ENCODE measurements at regions not wholly inside any gene's neighbourhood (a gene's known extent, or its start where the extent isn't known, plus 50 kb on each side); places are given as distances from the start of the nearest gene placed in this dataset.

GRCh38 chr2:204380141-204380881, 165.0 kb upstream of the PARD3B start:
- no peak overlapping the region for H3K4me3 ChIP-seq (ENCODE audit: low read depth, low read length)
- TF ChIP-seq CTCF (IDR thresholded peaks at IDR 0.05; ENCODE audit: borderline replicate concordance, insufficient read depth, low read depth, low read length) = no peak

- no peak for TF ChIP-seq CTCF (IDR thresholded peaks at IDR 0.05; ENCODE audit: borderline replicate concordance, insufficient read depth, low read depth, low read length)
- H3K4me3 ChIP-seq (ENCODE audit: low read depth, low read length) = no peak overlapping the region
Observed at GRCh38 chr2:204386668-204387067, 158.6 kb upstream of the PARD3B start.

GRCh38 chr2:204389120-204389519, 156.2 kb upstream of the PARD3B start:
- no peak for TF ChIP-seq CTCF (IDR thresholded peaks at IDR 0.05; ENCODE audit: borderline replicate concordance, insufficient read depth, low read depth, low read length)
- H3K4me3 ChIP-seq (ENCODE audit: low read depth, low read length) = no peak overlapping the region

GRCh38 chr2:204389856-204390255, 155.4 kb upstream of the PARD3B start:
- TF ChIP-seq CTCF (IDR thresholded peaks at IDR 0.05; ENCODE audit: borderline replicate concordance, insufficient read depth, low read depth, low read length) = no peak

GRCh38 chr2:204395539-204395938, 149.7 kb upstream of the PARD3B start:
- H3K4me3 ChIP-seq (ENCODE audit: low read depth, low read length) = no peak overlapping the region
- no peak for TF ChIP-seq CTCF (IDR thresholded peaks at IDR 0.05; ENCODE audit: borderline replicate concordance, insufficient read depth, low read depth, low read length)

More at GRCh38 chr2:204389856-204390255, 155.4 kb upstream of the PARD3B start:
- no peak overlapping the region for H3K4me3 ChIP-seq (ENCODE audit: low read depth, low read length)

- H3K4me3 ChIP-seq (ENCODE audit: low read depth, low read length) = no peak overlapping the region
- TF ChIP-seq CTCF (IDR thresholded peaks at IDR 0.05; ENCODE audit: borderline replicate concordance, insufficient read depth, low read depth, low read length) = no peak
Observed at GRCh38 chr2:204401114-204401513, 144.2 kb upstream of the PARD3B start.

Data from GM12875 (cell line).